IMR-90 (cell line): ENCODE measurements at regions not wholly inside any gene's neighbourhood (a gene's known extent, or its start where the extent isn't known, plus 50 kb on each side); places are given as distances from the start of the nearest gene placed in this dataset.
"Not testable (repeated sequence)": the region's sequence is repeated elsewhere in the genome, so short reads cannot be mapped to it uniquely, and the experiment has no call there.

Experiments used
- ATAC-seq: fragments of 200-7000 bp; cut with Tn5 transposase; 2 replicates; pipeline ENCODE4 v1.9.1; 2020; ENCODE audit warnings: low read depth, mild to moderate bottlenecking, moderate library complexity
- BruUV-seq: library from RNA; stranded (reverse); fragments of 400-500 nt; replicated peaks from 2 replicates; lab custom pipeline; 2021; lab: Mats Ljungman, UMichigan
- CTCF ChIA-PET: fragments of 300-600 bp; formaldehyde crosslinking; extraction: SDS; loops from one replicate; lab custom pipeline; 2021; ENCODE audit warnings: antibody characterized with exemption; lab: Yijun Ruan, JAX
- POLR2A ChIA-PET: fragments of 300-600 bp; sonication (Branson Sonifier 250); formaldehyde crosslinking; loops from one replicate; lab custom pipeline; 2022; ENCODE audit warnings: antibody characterized with exemption; ENCODE audit not compliant: unreplicated experiment; lab: Charles Lee
- DNase-seq: peaks from one replicate; pipeline ENCODE4 v3.0.0; 2013
- H2AFZ ChIP-seq: replicated peaks from 2 replicates; pipeline ENCODE3; 2013; ENCODE audit warnings: low read length, mild to moderate bottlenecking; ENCODE audit not compliant: poor library complexity
- H2AK5ac ChIP-seq: 2 replicates; pipeline ENCODE4 v1.6.1; 2013; ENCODE audit warnings: low read depth, low read length, inconsistent platforms
- H2AK9ac ChIP-seq: replicated peaks from 2 replicates; pipeline ENCODE3; 2013; ENCODE audit warnings: mild to moderate bottlenecking, low read depth, low read length, moderate library complexity; ENCODE audit not compliant: poor library complexity
- H2BK120ac ChIP-seq: 2 replicates; pipeline ENCODE4 v1.6.1; 2013; ENCODE audit warnings: low read depth, low read length, inconsistent platforms
- H2BK15ac ChIP-seq: 3 replicates; pipeline ENCODE4 v1.6.1; 2013; ENCODE audit warnings: low read depth, low read length, inconsistent platforms
- H2BK20ac ChIP-seq: 2 replicates; pipeline ENCODE4 v1.6.1; 2013; ENCODE audit warnings: low read depth, mild to moderate bottlenecking, inconsistent platforms, low read length, moderate library complexity
- H2BK5ac ChIP-seq: 2 replicates; pipeline ENCODE4 v1.6.1; 2013; ENCODE audit warnings: mild to moderate bottlenecking, low read depth, low read length, inconsistent platforms; ENCODE audit not compliant: poor library complexity, severe bottlenecking
- H3K14ac ChIP-seq: replicated peaks from 2 replicates; pipeline ENCODE4 v1.6.1; 2013; ENCODE audit warnings: low read depth, low read length, inconsistent platforms
- H3K18ac ChIP-seq: 2 replicates; pipeline ENCODE4 v1.6.1; 2013; ENCODE audit warnings: low read depth, low read length, control low read depth
- H3K23ac ChIP-seq: 2 replicates; pipeline ENCODE4 v1.6.1; 2013; ENCODE audit warnings: low read depth, low read length, inconsistent platforms
- H3K27ac ChIP-seq: 2 replicates; pipeline ENCODE4 v1.5.1; 2013; ENCODE audit warnings: mild to moderate bottlenecking, control low read depth, low read length; ENCODE audit not compliant: insufficient read depth
- H3K27me3 ChIP-seq: 2 replicates; pipeline ENCODE4 v1.6.1; 2013; ENCODE audit warnings: low read length; ENCODE audit not compliant: control insufficient read depth, insufficient read depth
- H3K36me3 ChIP-seq: 2 replicates; pipeline ENCODE4 v1.6.1; 2013; ENCODE audit warnings: low read length, mixed read lengths; ENCODE audit not compliant: control insufficient read depth, insufficient read depth
- H3K4ac ChIP-seq: 2 replicates; pipeline ENCODE4 v1.6.1; 2013; ENCODE audit warnings: low read depth, low read length, inconsistent platforms
- H3K4me1 ChIP-seq: 2 replicates; pipeline ENCODE4 v1.6.1; 2013; ENCODE audit warnings: low read length, mixed read lengths; ENCODE audit not compliant: control insufficient read depth, insufficient read depth
- H3K4me2 ChIP-seq: 2 replicates; pipeline ENCODE4 v1.6.1; 2013; ENCODE audit warnings: low read depth, mild to moderate bottlenecking, control low read depth, low read length, moderate library complexity
- H3K4me3 ChIP-seq: 2 replicates; pipeline ENCODE4 v1.5.1; 2013; ENCODE audit warnings: low read depth, mild to moderate bottlenecking, control low read depth, low read length, moderate library complexity; ENCODE audit not compliant: insufficient read depth
- H3K56ac ChIP-seq: 2 replicates; pipeline ENCODE4 v1.6.1; 2013; ENCODE audit warnings: low read length, inconsistent platforms; ENCODE audit not compliant: insufficient read depth; ENCODE audit errors: extremely low read depth
- H3K79me1 ChIP-seq, 2 experiments: 2 replicates each; pipeline ENCODE4 v1.6.1; 2013; ENCODE audit warnings: low read length in 2 of 2, inconsistent platforms in 1 of 2, low read depth in 1 of 2
- H3K9ac ChIP-seq: 2 replicates; pipeline ENCODE4 v1.6.1; 2013; ENCODE audit warnings: low read depth, low read length, control low read depth
- H3K9me1 ChIP-seq: 2 replicates; pipeline ENCODE4 v1.6.1; 2013; ENCODE audit warnings: low read length, inconsistent platforms; ENCODE audit not compliant: insufficient read depth
- H3K9me3 ChIP-seq: 2 replicates; pipeline ENCODE4 v1.6.1; 2013; ENCODE audit warnings: low read length; ENCODE audit not compliant: control insufficient read depth, insufficient read depth
- H4K20me1 ChIP-seq: 2 replicates; pipeline ENCODE4 v1.6.1; 2013; ENCODE audit warnings: low read length, inconsistent platforms; ENCODE audit not compliant: insufficient read depth
- H4K5ac ChIP-seq: 2 replicates; pipeline ENCODE4 v1.6.1; 2013; ENCODE audit warnings: mild to moderate bottlenecking, low read depth, low read length, control low read depth
- H4K8ac ChIP-seq, 2 experiments: 2 replicates each; pipeline ENCODE4 v1.6.1; 2013; ENCODE audit warnings: low read depth in 2 of 2, low read length in 2 of 2, control low read depth in 1 of 2, inconsistent platforms in 1 of 2
- H4K91ac ChIP-seq: 2 replicates; pipeline ENCODE4 v1.6.1; 2013; ENCODE audit warnings: low read depth, low read length, inconsistent platforms; ENCODE audit not compliant: insufficient read depth
- WGBS, 2 experiments: methylation state at CpG; one replicate each; pipeline versions ENCODE4 v1.1.5 to v1.1.7; 2013; ENCODE audit warnings: missing lambda C conversion rate in 2 of 2; ENCODE audit not compliant: insufficient read length in 1 of 2; ENCODE audit errors: extremely low coverage in 2 of 2; 5-methylcytosine and 5-hydroxymethylcytosine counted together
- dilution Hi-C: fragments of 300-500 bp; cut with HindIII; formaldehyde crosslinking; loops from one replicate; pipeline ENCODE4 v1.14.3; 2018; ENCODE audit warnings: low sequenced_read_pairs; ENCODE audit not compliant: unreplicated experiment
- in situ Hi-C: fragments of 300-500 bp; cut with MboI; formaldehyde crosslinking; loops from 3 replicates; pipeline ENCODE4 v1.14.3; 2019; ENCODE audit warnings: low sequenced_read_pairs, inconsistent platforms, mixed read lengths
- intact Hi-C: fragments of 100-400 bp; cut with micrococcal nuclease; formaldehyde crosslinking; loops from 2 replicates; pipeline ENCODE4 v1.10.0; 2022

DNA sequence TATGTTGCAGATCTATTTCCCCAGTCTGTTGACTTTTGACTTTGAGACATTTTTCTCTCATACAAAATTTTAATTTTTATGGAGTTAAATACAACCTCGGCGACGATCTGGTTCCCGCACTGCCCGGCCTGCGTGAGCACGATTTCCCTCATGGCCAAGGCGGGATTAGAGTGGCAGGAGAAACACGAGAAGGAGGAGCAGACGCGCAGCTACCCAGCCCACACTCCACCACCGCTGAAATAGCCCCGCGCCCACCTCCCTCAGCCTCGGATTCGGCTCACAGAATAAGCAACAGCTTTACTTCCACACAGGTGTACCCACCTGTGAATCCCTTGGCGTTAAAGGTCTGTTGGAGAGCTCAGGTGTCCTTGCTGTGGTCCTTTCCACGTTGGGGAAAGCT lies 4209.4 kb upstream of the OR11H1 start:
- H3K79me1 ChIP-seq, H4K5ac ChIP-seq, H3K9me1 ChIP-seq, H3K27me3 ChIP-seq, H3K4me3 ChIP-seq, in situ Hi-C loops, H3K4ac ChIP-seq, H3K4me1 ChIP-seq, intact Hi-C loops, ATAC-seq, H3K18ac ChIP-seq, H2AFZ ChIP-seq, H3K27ac ChIP-seq, H2BK20ac ChIP-seq, H2BK5ac ChIP-seq, H3K14ac ChIP-seq, POLR2A ChIA-PET, H3K23ac ChIP-seq, H3K9me3 ChIP-seq, H3K36me3 ChIP-seq, DNase-seq, H2BK120ac ChIP-seq, H4K20me1 ChIP-seq, H3K4me2 ChIP-seq, BruUV-seq, H4K91ac ChIP-seq, H4K8ac ChIP-seq, H2AK9ac ChIP-seq, CTCF ChIA-PET, H2AK5ac ChIP-seq, dilution Hi-C loops, H3K56ac ChIP-seq, H2BK15ac ChIP-seq, H3K9ac ChIP-seq: not testable (repeated sequence)
- 53% methylated on average over 3 of the region's 18 CpGs; no CpG with 5 or more reads in 1 of the 2 experiments for WGBS, 2 experiments

DNA sequence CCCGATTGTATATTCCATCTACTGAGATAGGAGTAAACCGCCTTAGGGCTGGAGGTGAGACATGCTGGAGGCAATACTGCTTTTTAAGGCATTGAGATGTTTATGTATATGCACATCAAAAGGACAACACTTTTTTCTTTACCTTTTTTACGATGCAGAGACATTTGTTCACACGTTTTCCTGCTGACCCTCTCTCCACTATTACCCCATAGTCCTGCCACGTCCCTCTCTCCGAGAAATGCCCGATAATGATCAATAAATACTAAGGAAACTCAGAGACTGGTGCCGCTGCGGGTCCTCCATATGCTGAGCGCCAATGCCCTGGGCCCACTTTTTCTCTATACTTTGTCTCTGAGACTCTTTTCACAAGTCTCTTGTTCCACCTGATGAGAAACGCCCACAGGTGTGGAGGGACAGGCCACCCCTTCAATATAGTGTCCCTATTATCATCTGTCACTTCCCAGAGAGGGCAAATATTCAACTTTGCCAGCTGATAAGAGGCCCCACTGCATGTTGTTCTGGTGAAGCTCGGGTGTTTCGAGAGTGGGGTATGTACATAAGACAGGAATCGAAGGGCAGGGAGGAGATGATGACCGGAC lies 4203.5 kb upstream of the OR11H1 start:
- H3K56ac ChIP-seq, H3K18ac ChIP-seq, H2AK9ac ChIP-seq, H2BK15ac ChIP-seq, H3K36me3 ChIP-seq, H4K91ac ChIP-seq, H3K9ac ChIP-seq, H4K8ac ChIP-seq, H2BK5ac ChIP-seq, H4K20me1 ChIP-seq, H2BK20ac ChIP-seq, POLR2A ChIA-PET, H3K9me1 ChIP-seq, CTCF ChIA-PET, dilution Hi-C loops, intact Hi-C loops, H3K4me2 ChIP-seq, ATAC-seq, H3K9me3 ChIP-seq, BruUV-seq, H3K27ac ChIP-seq, H4K5ac ChIP-seq, H3K23ac ChIP-seq, H3K4me1 ChIP-seq, DNase-seq, H3K79me1 ChIP-seq, H3K14ac ChIP-seq, H2AFZ ChIP-seq, H2BK120ac ChIP-seq, H3K4me3 ChIP-seq, in situ Hi-C loops, H2AK5ac ChIP-seq, H3K4ac ChIP-seq, H3K27me3 ChIP-seq: not testable (repeated sequence)
- WGBS, 2 experiments = 46% methylated on average over 11 of the region's 15 CpGs; no CpG with 5 or more reads in 1 of the 2 experiments
